Adipocyte (in vitro differentiated cells): ENCODE measurements at regions not wholly inside any gene's neighbourhood (a gene's known extent, or its start where the extent isn't known, plus 50 kb on each side); places are given as distances from the start of the nearest gene placed in this dataset.

Source experiments
- DNase-seq: peaks from one replicate; pipeline ENCODE4 v3.0.0-alpha.2; 2015; ENCODE audit warnings: low read depth
- H3K27me3 ChIP-seq: replicated peaks from 2 replicates; pipeline ENCODE4 v1.7.0; 2013; ENCODE audit warnings: mild to moderate bottlenecking, low read length, moderate library complexity; ENCODE audit not compliant: control insufficient read depth, insufficient read depth
- H3K36me3 ChIP-seq: 2 replicates; pipeline ENCODE4 v1.7.0; 2013; ENCODE audit warnings: low read length, mild to moderate bottlenecking, moderate library complexity; ENCODE audit not compliant: control insufficient read depth, insufficient read depth, severe bottlenecking
- H3K4me1 ChIP-seq: 2 replicates; pipeline ENCODE4 v1.7.0; 2013; ENCODE audit warnings: mild to moderate bottlenecking, low read length, moderate library complexity; ENCODE audit not compliant: control insufficient read depth, insufficient read depth
- H3K4me3 ChIP-seq: 2 replicates; pipeline ENCODE4 v1.7.0; 2013; ENCODE audit warnings: mild to moderate bottlenecking, low read length, moderate library complexity
- H3K9ac ChIP-seq: 2 replicates; pipeline ENCODE4 v1.7.0; 2013; ENCODE audit warnings: mild to moderate bottlenecking, low read length, moderate library complexity
- H3K9me3 ChIP-seq: 2 replicates; pipeline ENCODE4 v1.7.0; 2013; ENCODE audit warnings: mild to moderate bottlenecking, low read length, moderate library complexity; ENCODE audit not compliant: control insufficient read depth

- Histone ChIP-seq H3K9me3 (peaks cover 4% of the 10 kb centered on the region), H3K36me3 (no peaks in the 10 kb centered on the region), H3K4me3 (no peak overlapping the region), H3K4me1 (no peaks in the 10 kb centered on the region), H3K27me3 (no peaks in the 10 kb centered on the region), H3K9ac (no peak overlapping the region)
- DNase-seq: no peak
These were observed 571.2 kb downstream of the BCL11B start for GRCh38 chr14:98700748-98701147.

GRCh38 chr14:98701377-98701776 is 570.6 kb downstream of the BCL11B start:
- no peaks in the 10 kb centered on the region for H3K4me1 ChIP-seq
- no peaks in the 10 kb centered on the region for H3K36me3 ChIP-seq
- H3K9me3 ChIP-seq: peaks cover 4% of the 10 kb centered on the region
- no peak overlapping the region for H3K9ac ChIP-seq
- no peak for DNase-seq
- H3K4me3 ChIP-seq: no peak overlapping the region
- no peaks in the 10 kb centered on the region for H3K27me3 ChIP-seq

GRCh38 chr14:98704441-98704840 is 567.6 kb downstream of the BCL11B start:
- Histone ChIP-seq H3K4me1 (no peaks in the 10 kb centered on the region), H3K9me3 (no peaks in the 10 kb centered on the region), H3K4me3 (no peak overlapping the region), H3K36me3 (no peaks in the 10 kb centered on the region), H3K27me3 (no peaks in the 10 kb centered on the region), H3K9ac (no peak overlapping the region)
- DNase-seq: no peak

DNA sequence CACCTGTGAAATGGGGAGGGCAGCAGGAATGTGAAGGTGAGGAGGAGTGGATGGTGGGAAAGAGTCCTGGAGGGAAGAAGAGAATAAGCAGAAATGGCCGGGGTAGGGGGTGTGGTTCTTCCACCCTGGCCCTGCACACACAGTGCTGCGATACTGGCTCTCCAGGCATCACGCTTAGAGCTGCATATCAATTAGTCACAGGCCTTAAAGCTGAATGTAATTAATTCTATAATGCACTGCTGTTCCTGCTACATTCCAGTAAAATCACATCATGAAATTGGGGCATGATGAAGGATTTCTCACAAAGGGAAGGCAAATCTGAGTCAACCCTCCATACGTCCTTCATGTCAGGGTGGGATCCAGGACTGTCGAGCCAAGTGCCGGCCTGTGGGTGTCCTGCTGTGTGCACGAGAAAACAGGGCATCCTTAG is 566.1 kb downstream of the BCL11B start:
- Histone ChIP-seq H3K4me1 (no peaks in the 10 kb centered on the region), H3K36me3 (no peaks in the 10 kb centered on the region)
- no peak for DNase-seq

DNA sequence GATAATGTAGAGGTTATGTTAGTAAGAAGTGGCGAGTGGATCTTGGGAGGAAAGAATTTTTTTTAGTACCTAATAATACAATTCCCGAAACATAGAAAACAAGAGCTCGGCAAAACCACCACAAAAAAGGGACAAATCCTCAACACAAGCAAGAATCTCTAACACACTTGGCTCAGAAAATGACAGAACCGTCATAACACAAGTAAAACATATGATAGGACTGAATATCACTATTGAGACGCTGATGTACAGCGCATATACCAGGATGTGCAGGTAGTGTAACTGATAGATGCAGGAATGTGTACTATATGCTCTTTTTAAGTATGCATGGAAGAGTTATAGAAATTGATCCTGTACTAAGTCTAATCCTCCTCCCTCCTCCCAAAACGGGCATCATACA is 564.5 kb downstream of the BCL11B start:
- no peaks in the 10 kb centered on the region for H3K4me1 ChIP-seq
- H3K36me3 ChIP-seq: no peaks in the 10 kb centered on the region
- H3K4me3 ChIP-seq: no peak overlapping the region
- no peak for DNase-seq
- no peaks in the 10 kb centered on the region for H3K9me3 ChIP-seq
- no peaks in the 10 kb centered on the region for H3K27me3 ChIP-seq
- no peak overlapping the region for H3K9ac ChIP-seq

More for the DNA sequence above, 566.1 kb downstream of the BCL11B start:
- Histone ChIP-seq H3K9ac (no peak overlapping the region), H3K9me3 (no peaks in the 10 kb centered on the region), H3K27me3 (no peaks in the 10 kb centered on the region), H3K4me3 (no peak overlapping the region)

DNA sequence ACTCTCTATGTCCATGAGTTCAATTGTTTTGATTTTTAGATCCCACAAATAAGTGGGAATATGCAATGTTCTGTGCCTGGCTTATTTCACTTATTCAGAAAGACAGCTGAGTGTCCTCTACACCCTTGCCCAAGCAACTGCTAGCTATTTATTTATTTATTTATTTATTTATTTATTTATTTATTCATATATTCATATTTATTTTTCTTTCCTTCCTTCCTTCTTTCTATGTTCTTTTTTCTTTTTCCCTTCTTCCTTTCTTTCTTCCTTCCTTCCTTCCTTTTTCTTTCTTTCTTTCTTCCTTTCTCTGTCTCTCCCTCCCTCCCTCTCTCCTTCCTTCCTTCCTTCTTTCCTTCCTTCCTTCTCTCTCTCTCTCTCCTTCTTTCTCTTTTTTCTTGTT is 563.4 kb downstream of the BCL11B start:
- H3K9ac ChIP-seq: no peak overlapping the region
- no peaks in the 10 kb centered on the region for H3K36me3 ChIP-seq
- H3K4me3 ChIP-seq: no peak overlapping the region
- H3K4me1 ChIP-seq: no peaks in the 10 kb centered on the region
- DNase-seq: no peak
- H3K9me3 ChIP-seq: no peaks in the 10 kb centered on the region
- no peaks in the 10 kb centered on the region for H3K27me3 ChIP-seq

- H3K9me3 ChIP-seq: no peaks in the 10 kb centered on the region
- H3K27me3 ChIP-seq: no peaks in the 10 kb centered on the region
- no peak overlapping the region for H3K4me3 ChIP-seq
- no peaks in the 10 kb centered on the region for H3K4me1 ChIP-seq
- H3K9ac ChIP-seq: no peak overlapping the region
- H3K36me3 ChIP-seq: no peaks in the 10 kb centered on the region
- no peak for DNase-seq
These were observed 560.5 kb downstream of the BCL11B start for GRCh38 chr14:98711453-98711852.

GRCh38 chr14:98714626-98715425 is 557.2 kb downstream of the BCL11B start:
- Histone ChIP-seq H3K27me3 (no peaks in the 10 kb centered on the region), H3K4me1 (no peaks in the 10 kb centered on the region), H3K4me3 (no peak overlapping the region), H3K9ac (no peak overlapping the region), H3K9me3 (no peaks in the 10 kb centered on the region), H3K36me3 (no peaks in the 10 kb centered on the region)
- DNase-seq: no peak

DNA sequence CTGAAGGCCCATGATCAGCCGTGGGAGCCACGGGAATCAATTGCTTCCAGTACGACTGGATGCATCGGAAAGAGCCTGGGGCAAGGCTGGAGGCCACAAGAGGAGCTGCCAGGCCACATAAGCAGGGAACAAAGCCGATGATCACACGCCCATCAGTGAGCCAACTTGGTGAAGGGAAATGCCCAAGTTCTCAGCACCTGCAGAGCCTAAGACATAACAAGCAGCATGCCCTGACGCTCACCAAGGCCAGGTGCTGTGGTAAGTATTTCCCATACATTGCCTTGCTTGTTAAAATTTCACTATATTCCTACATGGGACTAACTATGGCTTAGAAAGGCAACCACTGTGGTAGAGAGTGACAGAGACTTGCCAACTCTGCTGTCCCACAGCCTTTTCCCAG is 555.9 kb downstream of the BCL11B start:
- Histone ChIP-seq H3K4me1 (no peaks in the 10 kb centered on the region), H3K4me3 (no peak overlapping the region)

DNA sequence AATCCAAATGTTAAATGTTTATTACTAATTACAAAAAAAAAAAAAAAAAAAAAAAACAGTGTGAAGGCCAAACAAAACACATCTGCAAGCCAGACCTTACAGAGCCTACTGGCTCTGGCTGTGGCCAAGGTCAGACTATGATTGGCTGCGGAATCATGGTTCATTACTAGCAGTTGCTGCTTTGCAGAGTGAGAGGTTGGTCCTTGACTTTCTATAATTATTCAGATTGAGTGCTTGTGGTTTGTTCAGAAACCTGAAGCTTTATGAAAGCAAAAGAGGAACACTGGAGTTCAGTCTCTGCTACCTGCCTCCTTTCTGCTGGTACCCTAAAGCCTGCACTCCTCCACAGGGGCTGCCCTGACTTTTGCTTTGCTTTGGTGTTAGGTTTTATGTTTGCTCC is 550.9 kb downstream of the BCL11B start:
- no peaks in the 10 kb centered on the region for H3K36me3 ChIP-seq
- no peaks in the 10 kb centered on the region for H3K9me3 ChIP-seq
- no peak for DNase-seq
- H3K9ac ChIP-seq: no peak overlapping the region
- H3K4me1 ChIP-seq: no peaks in the 10 kb centered on the region
- H3K27me3 ChIP-seq: no peaks in the 10 kb centered on the region
- no peak overlapping the region for H3K4me3 ChIP-seq

More for the DNA sequence above, 555.9 kb downstream of the BCL11B start:
- Histone ChIP-seq H3K36me3 (no peaks in the 10 kb centered on the region), H3K9ac (no peak overlapping the region), H3K27me3 (no peaks in the 10 kb centered on the region), H3K9me3 (no peaks in the 10 kb centered on the region)
- no peak for DNase-seq

GRCh38 chr14:98724734-98725133 is 547.3 kb downstream of the BCL11B start:
- Histone ChIP-seq H3K4me3 (no peak overlapping the region), H3K36me3 (no peaks in the 10 kb centered on the region), H3K27me3 (no peaks in the 10 kb centered on the region), H3K4me1 (no peaks in the 10 kb centered on the region), H3K9ac (no peak overlapping the region), H3K9me3 (no peaks in the 10 kb centered on the region)
- no peak for DNase-seq

DNA sequence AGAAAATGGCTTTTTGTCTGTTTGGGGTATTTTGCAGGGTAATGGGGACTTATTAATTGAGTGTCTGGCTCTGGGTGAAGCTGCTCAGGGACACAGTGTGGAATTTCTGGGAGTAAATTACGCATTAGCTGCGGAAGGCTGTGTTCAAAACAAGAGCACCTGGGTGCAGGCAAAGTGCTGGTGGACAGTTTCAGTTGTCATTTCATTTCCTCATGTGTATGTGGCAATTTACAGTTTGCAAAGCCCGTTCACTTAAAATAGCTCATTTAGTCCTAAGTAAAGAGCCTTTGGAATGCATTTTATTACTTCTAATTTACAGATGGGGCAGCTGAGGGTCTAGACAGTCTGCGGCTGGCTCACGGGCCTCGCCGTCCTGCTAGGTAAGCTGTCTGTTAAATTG is 546.8 kb downstream of the BCL11B start:
- Histone ChIP-seq H3K9me3 (no peaks in the 10 kb centered on the region), H3K4me1 (no peaks in the 10 kb centered on the region), H3K4me3 (no peak overlapping the region), H3K9ac (no peak overlapping the region), H3K36me3 (no peaks in the 10 kb centered on the region), H3K27me3 (no peaks in the 10 kb centered on the region)
- DNase-seq: no peak
